ENCODE measurements at regions not wholly inside any gene's neighbourhood (a gene's known extent, or its start where the extent isn't known, plus 50 kb on each side); places are given as distances from the start of the nearest gene placed in this dataset.

DNA sequence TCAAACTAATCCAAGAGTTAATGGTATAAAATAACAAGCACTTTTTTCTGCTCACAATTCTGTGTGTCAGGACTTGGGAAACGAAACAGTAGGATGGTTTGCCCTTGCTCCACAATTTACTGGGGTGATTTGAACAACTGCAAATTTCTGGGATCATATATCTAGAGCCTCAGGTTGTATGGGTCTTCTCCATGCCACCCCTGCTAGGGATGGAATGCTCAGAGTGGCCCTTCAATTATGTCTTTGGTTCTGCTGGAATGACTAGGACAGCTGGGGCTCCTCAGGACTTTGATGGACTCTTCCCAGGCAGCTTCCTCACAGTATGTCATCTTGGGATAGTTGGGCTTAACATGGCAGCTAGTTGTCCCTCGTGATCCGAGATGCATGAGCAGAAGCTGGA lies 223.0 kb upstream of the ANO5 start:
- Histone ChIP-seq H3K27ac (ENCODE audit: extremely low read depth, low read depth, low read length) (no peak overlapping the region), H3K9me1 (ENCODE audit: control insufficient read depth, insufficient read depth, low read length) (no peaks in the 10 kb centered on the region), H3K36me3 (ENCODE audit: control insufficient read depth, insufficient read depth, low read length) (no peaks in the 10 kb centered on the region), H3K9ac (ENCODE audit: insufficient read depth in 1 of 2, low read depth in 2 of 2, low read length in 2 of 2) (no peak overlapping the region), H3K9me3 (replicated peaks; ENCODE audit: control insufficient read depth, insufficient read depth, low read depth, low read length) (0 out of 2 replicates have a peak, but pooled peaks cover 2% of the 10 kb centered on the region), H3K27me3 (ENCODE audit: control insufficient read depth in 2 of 2, insufficient read depth in 2 of 2, low read length in 2 of 2) (no peaks in the 10 kb centered on the region), H3K79me2 (ENCODE audit: control insufficient read depth, insufficient read depth, low read length) (no peaks in the 10 kb centered on the region), H4K20me1 (replicated peaks; ENCODE audit: control insufficient read depth, insufficient read depth, low read length) (no peaks in the 10 kb centered on the region), H3K4me3 (no peak overlapping the region), H2AFZ (ENCODE audit: low read depth, low read length) (no peak overlapping the region), H3K4me2 (ENCODE audit: insufficient read depth, low read length) (no peak overlapping the region), H3K4me1 (replicated peaks in 1 of 2; ENCODE audit: control insufficient read depth in 2 of 2, insufficient read depth in 2 of 2, low read length in 2 of 2) (no peaks in the 10 kb centered on the region)
- POLR2A ChIA-PET, result no interaction called here
- FAIRE-seq (no peak), ATAC-seq (no peak), DNase-seq (ENCODE audit: extremely low read depth in 1 of 4, low spot score in 3 of 4) (no peak)
- 0% methylated on average over 3 of the region's 3 CpGs for WGBS (ENCODE audit: insufficient coverage, low coverage, missing lambda C conversion rate)
- in situ Hi-C loops (cut with MboI), result no loop called here
- no TSS peak for BruUV-seq (replicated peaks)
- CTCF ChIA-PET (ENCODE audit: low intra/inter-chr PET ratio), result no interaction called here
- intact Hi-C loops (cut with micrococcal nuclease), result no loop called here
- TF ChIP-seq GATAD2A (IDR thresholded peaks at IDR 0.05) (no peak), SOX6 (IDR thresholded peaks at IDR 0.05) (no peak), SLC30A9 (CRISPR knock-in tag; IDR thresholded peaks at IDR 0.05) (no peak), NR0B1 (IDR thresholded peaks at IDR 0.05; ENCODE audit: partially characterized antibody) (no peak), DEAF1 (CRISPR knock-in tag; IDR thresholded peaks at IDR 0.05) (no peak), ARHGAP35 (IDR thresholded peaks at IDR 0.05; ENCODE audit: partially characterized antibody) (no peak), ZNF75A (CRISPR knock-in tag; IDR thresholded peaks at IDR 0.05) (no peak), RBM14 (IDR thresholded peaks at IDR 0.05; ENCODE audit: borderline replicate concordance, insufficient read depth, low read depth, low read length) (no peak), ADNP (tag; IDR thresholded peaks at IDR 0.05) (no peak), STAT5B (CRISPR knock-in tag; IDR thresholded peaks at IDR 0.05) (no peak), ZNF253 (CRISPR knock-in tag; conservative IDR thresholded peaks at IDR 0.05) (no peak)
- TF ChIP-seq, protein P1, sequence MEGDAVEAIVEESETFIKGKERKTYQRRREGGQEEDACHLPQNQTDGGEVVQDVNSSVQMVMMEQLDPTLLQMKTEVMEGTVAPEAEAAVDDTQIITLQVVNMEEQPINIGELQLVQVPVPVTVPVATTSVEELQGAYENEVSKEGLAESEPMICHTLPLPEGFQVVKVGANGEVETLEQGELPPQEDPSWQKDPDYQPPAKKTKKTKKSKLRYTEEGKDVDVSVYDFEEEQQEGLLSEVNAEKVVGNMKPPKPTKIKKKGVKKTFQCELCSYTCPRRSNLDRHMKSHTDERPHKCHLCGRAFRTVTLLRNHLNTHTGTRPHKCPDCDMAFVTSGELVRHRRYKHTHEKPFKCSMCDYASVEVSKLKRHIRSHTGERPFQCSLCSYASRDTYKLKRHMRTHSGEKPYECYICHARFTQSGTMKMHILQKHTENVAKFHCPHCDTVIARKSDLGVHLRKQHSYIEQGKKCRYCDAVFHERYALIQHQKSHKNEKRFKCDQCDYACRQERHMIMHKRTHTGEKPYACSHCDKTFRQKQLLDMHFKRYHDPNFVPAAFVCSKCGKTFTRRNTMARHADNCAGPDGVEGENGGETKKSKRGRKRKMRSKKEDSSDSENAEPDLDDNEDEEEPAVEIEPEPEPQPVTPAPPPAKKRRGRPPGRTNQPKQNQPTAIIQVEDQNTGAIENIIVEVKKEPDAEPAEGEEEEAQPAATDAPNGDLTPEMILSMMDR (IDR thresholded peaks at IDR 0.05 in 2 of 3, conservative IDR thresholded peaks at IDR 0.05 in 1 of 3; ENCODE audit: insufficient read depth in 2 of 3, low read depth in 1 of 3, low read length in 3 of 3), result no peak
